HG02870 (cell line): ENCODE measurements at regions not wholly inside any gene's neighbourhood (a gene's known extent, or its start where the extent isn't known, plus 50 kb on each side); places are given as distances from the start of the nearest gene placed in this dataset.
"Not testable (repeated sequence)": the region's sequence is repeated elsewhere in the genome, so short reads cannot be mapped to it uniquely, and the experiment has no call there.

ENCODE experiments used
- ATAC-seq: cut with Tn5 transposase; IDR thresholded peaks from one replicate; pipeline ENCODE4 v1.9.1; 2021; ENCODE audit warnings: mild to moderate bottlenecking, moderate library complexity; ENCODE audit not compliant: unreplicated experiment

GRCh38 chrX:46234775-46235174 lies 310.4 kb downstream of the ZNF674 start:
- no peak for ATAC-seq

GRCh38 chrX:46228389-46228788 lies 316.8 kb downstream of the ZNF674 start:
- ATAC-seq = no peak

- no peak for ATAC-seq
Measured at GRCh38 chrX:46226422-46226821, 318.8 kb downstream of the ZNF674 start.

- not testable (repeated sequence) for ATAC-seq
Measured at GRCh38 chrX:46223499-46223898, 321.7 kb downstream of the ZNF674 start.

GRCh38 chrX:46220822-46221221 lies 324.4 kb downstream of the ZNF674 start:
- ATAC-seq = no peak

GRCh38 chrX:46218373-46218772 lies 326.8 kb downstream of the ZNF674 start:
- no peak for ATAC-seq

GRCh38 chrX:46216406-46216805 lies 328.8 kb downstream of the ZNF674 start:
- ATAC-seq = no peak

GRCh38 chrX:46211079-46211478 lies 334.1 kb downstream of the ZNF674 start:
- ATAC-seq = no peak

- no peak for ATAC-seq
Measured at GRCh38 chrX:46209768-46210167, 335.5 kb downstream of the ZNF674 start.

- no peak for ATAC-seq
Measured at GRCh38 chrX:46209037-46209436, 336.2 kb downstream of the ZNF674 start.

- no peak for ATAC-seq
Measured at GRCh38 chrX:46208225-46208854, 336.9 kb downstream of the ZNF674 start.

- ATAC-seq = no peak
Measured at GRCh38 chrX:46204721-46205422, 340.3 kb downstream of the ZNF674 start.

GRCh38 chrX:46202733-46203514 lies 342.3 kb downstream of the ZNF674 start:
- no peak for ATAC-seq

GRCh38 chrX:46200413-46200812 lies 344.8 kb downstream of the ZNF674 start:
- no peak for ATAC-seq

GRCh38 chrX:46198858-46199257 lies 346.4 kb downstream of the ZNF674 start:
- ATAC-seq = no peak

GRCh38 chrX:46186811-46187106 lies 358.5 kb downstream of the ZNF674 start:
- ATAC-seq = not testable (repeated sequence)

GRCh38 chrX:46185923-46186810 lies 359.1 kb downstream of the ZNF674 start:
- ATAC-seq = no peak

- no peak for ATAC-seq
Measured at GRCh38 chrX:46184749-46185148, 360.5 kb downstream of the ZNF674 start.

GRCh38 chrX:46180258-46180687 lies 364.9 kb downstream of the ZNF674 start:
- ATAC-seq = no peak

- no peak for ATAC-seq
Measured at GRCh38 chrX:46179748-46180147, 365.5 kb downstream of the ZNF674 start.

GRCh38 chrX:46178763-46179162 lies 366.5 kb downstream of the ZNF674 start:
- ATAC-seq = no peak
